Breast epithelium (tissue), 3 donors: ENCODE measurements at regions not wholly inside any gene's neighbourhood (a gene's known extent, or its start where the extent isn't known, plus 50 kb on each side); places are given as distances from the start of the nearest gene placed in this dataset.

Source experiments
- POLR2A ChIP-seq: fragments of 450-650 bp; IDR thresholded peaks from one replicate; pipeline ENCODE4 v1.6.1; 2016; ENCODE audit warnings: antibody characterized with exemption, mild to moderate bottlenecking, moderate library complexity
- POLR2AphosphoS5 ChIP-seq, 3 donors: sonication (generic); formaldehyde crosslinking; IDR thresholded peaks; one replicate each; pipeline ENCODE4 v1.6.1; 2017; ENCODE audit warnings: antibody characterized with exemption in 3 of 3
- TF ChIP-seq, protein P1 (sequence below), 3 donors: fragments of 450-650 bp; IDR thresholded peaks; one replicate each; pipeline ENCODE4 v1.5.1; 2016 to 2017; ENCODE audit warnings: antibody characterized with exemption in 3 of 3, mild to moderate bottlenecking in 3 of 3, moderate library complexity in 3 of 3

GRCh38 chr1:222876182-222876581, 61.3 kb downstream of the DISP1 start:
- TF ChIP-seq POLR2A, result no peak
- TF ChIP-seq, protein P1, sequence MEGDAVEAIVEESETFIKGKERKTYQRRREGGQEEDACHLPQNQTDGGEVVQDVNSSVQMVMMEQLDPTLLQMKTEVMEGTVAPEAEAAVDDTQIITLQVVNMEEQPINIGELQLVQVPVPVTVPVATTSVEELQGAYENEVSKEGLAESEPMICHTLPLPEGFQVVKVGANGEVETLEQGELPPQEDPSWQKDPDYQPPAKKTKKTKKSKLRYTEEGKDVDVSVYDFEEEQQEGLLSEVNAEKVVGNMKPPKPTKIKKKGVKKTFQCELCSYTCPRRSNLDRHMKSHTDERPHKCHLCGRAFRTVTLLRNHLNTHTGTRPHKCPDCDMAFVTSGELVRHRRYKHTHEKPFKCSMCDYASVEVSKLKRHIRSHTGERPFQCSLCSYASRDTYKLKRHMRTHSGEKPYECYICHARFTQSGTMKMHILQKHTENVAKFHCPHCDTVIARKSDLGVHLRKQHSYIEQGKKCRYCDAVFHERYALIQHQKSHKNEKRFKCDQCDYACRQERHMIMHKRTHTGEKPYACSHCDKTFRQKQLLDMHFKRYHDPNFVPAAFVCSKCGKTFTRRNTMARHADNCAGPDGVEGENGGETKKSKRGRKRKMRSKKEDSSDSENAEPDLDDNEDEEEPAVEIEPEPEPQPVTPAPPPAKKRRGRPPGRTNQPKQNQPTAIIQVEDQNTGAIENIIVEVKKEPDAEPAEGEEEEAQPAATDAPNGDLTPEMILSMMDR (IDR thresholded peaks at IDR 0.05), result no peak
- TF ChIP-seq POLR2AphosphoS5 (IDR thresholded peaks at IDR 0.05), result no peak
